LNCaP clone FGC (cell line): ENCODE measurements at regions not wholly inside any gene's neighbourhood (a gene's known extent, or its start where the extent isn't known, plus 50 kb on each side); places are given as distances from the start of the nearest gene placed in this dataset.
A peak's percentile ranks its signal among the peaks of the same experiment; 100 is the strongest.
"Not testable (repeated sequence)": the region's sequence is repeated elsewhere in the genome, so short reads cannot be mapped to it uniquely, and the experiment has no call there.

Experiments
- DNase-seq: peaks from one replicate; pipeline ENCODE4 v3.0.0-alpha.2; 2011; ENCODE audit warnings: low read depth
- H3K4me3 ChIP-seq: 2 replicates; pipeline ENCODE4 v1.5.1; 2011; ENCODE audit warnings: mild to moderate bottlenecking, low read depth, low read length, control low read depth

- DNase-seq, H3K4me3 ChIP-seq: not testable (repeated sequence)
Measured at GRCh38 chr7:35152059-35152458, 101.8 kb downstream of the TBX20 start.

GRCh38 chr7:35148030-35148429 is 105.9 kb downstream of the TBX20 start:
- not testable (repeated sequence) for H3K4me3 ChIP-seq

GRCh38 chr7:35142125-35142524 is 104.8 kb upstream of the DPY19L1 start:
- not testable (repeated sequence) for DNase-seq, H3K4me3 ChIP-seq

More at GRCh38 chr7:35148030-35148429, 105.9 kb downstream of the TBX20 start:
- peak; percentile 51 for DNase-seq

GRCh38 chr7:35139281-35139680 is 102.0 kb upstream of the DPY19L1 start:
- H3K4me3 ChIP-seq, DNase-seq: not testable (repeated sequence)

- H3K4me3 ChIP-seq, DNase-seq: not testable (repeated sequence)
Measured at GRCh38 chr7:35133465-35133864, 96.2 kb upstream of the DPY19L1 start.

- H3K4me3 ChIP-seq, DNase-seq: not testable (repeated sequence)
Measured at GRCh38 chr7:35133011-35133410, 95.7 kb upstream of the DPY19L1 start.

GRCh38 chr7:35128662-35129061 is 91.4 kb upstream of the DPY19L1 start:
- not testable (repeated sequence) for H3K4me3 ChIP-seq, DNase-seq

GRCh38 chr7:35118526-35118925 is 81.2 kb upstream of the DPY19L1 start:
- not testable (repeated sequence) for DNase-seq

GRCh38 chr7:35106667-35107066 is 69.4 kb upstream of the DPY19L1 start:
- not testable (repeated sequence) for DNase-seq, H3K4me3 ChIP-seq

More at GRCh38 chr7:35118526-35118925, 81.2 kb upstream of the DPY19L1 start:
- not testable (repeated sequence) for H3K4me3 ChIP-seq

GRCh38 chr7:35105511-35105910 is 68.2 kb upstream of the DPY19L1 start:
- H3K4me3 ChIP-seq, DNase-seq: not testable (repeated sequence)

- not testable (repeated sequence) for H3K4me3 ChIP-seq, DNase-seq
Measured at GRCh38 chr7:35102845-35103244, 65.6 kb upstream of the DPY19L1 start.

GRCh38 chr7:35092961-35093360 is 55.7 kb upstream of the DPY19L1 start:
- not testable (repeated sequence) for H3K4me3 ChIP-seq, DNase-seq
